ENCODE measurements at regions not wholly inside any gene's neighbourhood (a gene's known extent, or its start where the extent isn't known, plus 50 kb on each side); places are given as distances from the start of the nearest gene placed in this dataset.

GRCh38 chr3:4139462-4140140, 163.6 kb upstream of the SETMAR start:
- TF ChIP-seq RAD21 (IDR thresholded peaks at IDR 0.05; ENCODE audit: low read depth) = no peak
- TF ChIP-seq USF1 (IDR thresholded peaks at IDR 0.05) = no peak
- TF ChIP-seq TEAD4 (IDR thresholded peaks at IDR 0.05) = no peak
- no peak for TF ChIP-seq TAF1 (IDR thresholded peaks at IDR 0.05; ENCODE audit: low read depth)
- TF ChIP-seq CREB1 (IDR thresholded peaks at IDR 0.05; ENCODE audit: low read depth) = no peak
- TF ChIP-seq TCF12 (IDR thresholded peaks at IDR 0.05; ENCODE audit: low read depth) = no peak

DNA sequence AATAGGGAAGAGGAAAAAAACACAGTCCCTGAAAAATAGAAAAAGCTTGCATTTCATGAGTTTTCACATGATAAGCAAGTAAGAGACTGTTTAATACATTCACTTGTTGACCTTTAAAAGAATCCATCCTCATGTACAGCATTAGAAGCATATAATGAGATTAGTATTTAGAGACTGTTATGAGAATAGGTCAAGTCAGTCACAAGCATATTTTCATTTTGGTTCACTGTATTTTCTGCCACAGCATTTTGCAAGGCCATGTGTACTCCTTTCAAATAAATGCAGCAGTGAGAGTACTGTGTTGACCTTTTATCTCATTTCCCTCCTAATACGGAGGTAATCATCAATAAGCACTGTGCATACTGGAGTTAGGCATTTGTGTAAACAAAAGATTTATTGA, 162.2 kb upstream of the SETMAR start:
- TF ChIP-seq TCF12 (IDR thresholded peaks at IDR 0.05; ENCODE audit: low read depth) = no peak
- TF ChIP-seq CEBPB (IDR thresholded peaks at IDR 0.05) = no peak
- no peak for TF ChIP-seq TAF1 (IDR thresholded peaks at IDR 0.05; ENCODE audit: low read depth)
- no peak for TF ChIP-seq YY1 (IDR thresholded peaks at IDR 0.05; ENCODE audit: low read depth)
- no peak for TF ChIP-seq ZBTB7A (IDR thresholded peaks at IDR 0.05; ENCODE audit: low read depth)
- no peak for TF ChIP-seq MAX (IDR thresholded peaks at IDR 0.05)
- no peak for TF ChIP-seq CREB1 (IDR thresholded peaks at IDR 0.05; ENCODE audit: low read depth)
- no peak for TF ChIP-seq EP300 (IDR thresholded peaks at IDR 0.05; ENCODE audit: borderline replicate concordance)
- TF ChIP-seq, protein P1, sequence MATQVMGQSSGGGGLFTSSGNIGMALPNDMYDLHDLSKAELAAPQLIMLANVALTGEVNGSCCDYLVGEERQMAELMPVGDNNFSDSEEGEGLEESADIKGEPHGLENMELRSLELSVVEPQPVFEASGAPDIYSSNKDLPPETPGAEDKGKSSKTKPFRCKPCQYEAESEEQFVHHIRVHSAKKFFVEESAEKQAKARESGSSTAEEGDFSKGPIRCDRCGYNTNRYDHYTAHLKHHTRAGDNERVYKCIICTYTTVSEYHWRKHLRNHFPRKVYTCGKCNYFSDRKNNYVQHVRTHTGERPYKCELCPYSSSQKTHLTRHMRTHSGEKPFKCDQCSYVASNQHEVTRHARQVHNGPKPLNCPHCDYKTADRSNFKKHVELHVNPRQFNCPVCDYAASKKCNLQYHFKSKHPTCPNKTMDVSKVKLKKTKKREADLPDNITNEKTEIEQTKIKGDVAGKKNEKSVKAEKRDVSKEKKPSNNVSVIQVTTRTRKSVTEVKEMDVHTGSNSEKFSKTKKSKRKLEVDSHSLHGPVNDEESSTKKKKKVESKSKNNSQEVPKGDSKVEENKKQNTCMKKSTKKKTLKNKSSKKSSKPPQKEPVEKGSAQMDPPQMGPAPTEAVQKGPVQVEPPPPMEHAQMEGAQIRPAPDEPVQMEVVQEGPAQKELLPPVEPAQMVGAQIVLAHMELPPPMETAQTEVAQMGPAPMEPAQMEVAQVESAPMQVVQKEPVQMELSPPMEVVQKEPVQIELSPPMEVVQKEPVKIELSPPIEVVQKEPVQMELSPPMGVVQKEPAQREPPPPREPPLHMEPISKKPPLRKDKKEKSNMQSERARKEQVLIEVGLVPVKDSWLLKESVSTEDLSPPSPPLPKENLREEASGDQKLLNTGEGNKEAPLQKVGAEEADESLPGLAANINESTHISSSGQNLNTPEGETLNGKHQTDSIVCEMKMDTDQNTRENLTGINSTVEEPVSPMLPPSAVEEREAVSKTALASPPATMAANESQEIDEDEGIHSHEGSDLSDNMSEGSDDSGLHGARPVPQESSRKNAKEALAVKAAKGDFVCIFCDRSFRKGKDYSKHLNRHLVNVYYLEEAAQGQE (IDR thresholded peaks at IDR 0.05; ENCODE audit: low read depth) = no peak
- TF ChIP-seq USF1 (IDR thresholded peaks at IDR 0.05) = no peak
- no peak for TF ChIP-seq EGR1 (IDR thresholded peaks at IDR 0.05)
- TF ChIP-seq RAD21 (IDR thresholded peaks at IDR 0.05; ENCODE audit: low read depth) = no peak
- no peak for TF ChIP-seq FOXM1 (IDR thresholded peaks at IDR 0.05; ENCODE audit: borderline replicate concordance, low read depth)
- no peak for TF ChIP-seq NFIC (IDR thresholded peaks at IDR 0.05)
- no peak for TF ChIP-seq TEAD4 (IDR thresholded peaks at IDR 0.05)

DNA sequence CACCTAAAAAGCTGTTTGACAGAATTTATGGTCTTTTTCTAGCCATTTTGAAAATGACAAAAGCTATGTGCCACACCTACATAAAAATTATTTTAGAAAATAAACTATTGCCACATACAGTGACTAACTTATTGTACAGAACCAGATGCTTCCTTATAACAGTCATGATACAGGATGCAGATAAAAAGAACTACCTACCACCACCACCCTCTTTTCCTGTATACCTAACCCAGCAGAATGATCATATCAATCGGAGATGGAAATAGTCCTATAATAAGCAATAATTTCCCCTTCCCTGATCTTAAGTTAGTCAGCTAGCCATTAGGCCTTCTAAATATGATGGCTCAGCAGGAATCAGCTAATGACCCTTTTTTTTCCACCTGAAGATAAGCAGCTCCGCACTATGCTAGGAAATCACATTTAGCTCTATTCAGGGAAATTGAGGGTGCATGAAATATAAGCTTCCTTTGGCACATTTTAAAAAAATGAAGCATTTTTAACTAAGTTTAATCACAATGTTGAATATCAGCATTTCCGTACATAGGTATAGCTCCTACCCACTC, 155.5 kb upstream of the SETMAR start:
- no peak for TF ChIP-seq TCF12 (IDR thresholded peaks at IDR 0.05; ENCODE audit: low read depth)
- no peak for TF ChIP-seq USF1 (IDR thresholded peaks at IDR 0.05)
- no peak for TF ChIP-seq CEBPB (IDR thresholded peaks at IDR 0.05)
- no peak for TF ChIP-seq EP300 (IDR thresholded peaks at IDR 0.05; ENCODE audit: borderline replicate concordance)

GRCh38 chr3:4149296-4149695, 153.9 kb upstream of the SETMAR start:
- TF ChIP-seq NFIC (IDR thresholded peaks at IDR 0.05) (no peak), EGR1 (IDR thresholded peaks at IDR 0.05) (no peak), YY1 (IDR thresholded peaks at IDR 0.05; ENCODE audit: low read depth) (no peak), ZBTB7A (IDR thresholded peaks at IDR 0.05; ENCODE audit: low read depth) (no peak)

GRCh38 chr3:4150816-4151215, 152.4 kb upstream of the SETMAR start:
- no peak for TF ChIP-seq CEBPB (IDR thresholded peaks at IDR 0.05)
- no peak for TF ChIP-seq MAX (IDR thresholded peaks at IDR 0.05)
- no peak for TF ChIP-seq FOXM1 (IDR thresholded peaks at IDR 0.05; ENCODE audit: borderline replicate concordance, low read depth)
- TF ChIP-seq YY1 (IDR thresholded peaks at IDR 0.05; ENCODE audit: low read depth) = no peak

DNA sequence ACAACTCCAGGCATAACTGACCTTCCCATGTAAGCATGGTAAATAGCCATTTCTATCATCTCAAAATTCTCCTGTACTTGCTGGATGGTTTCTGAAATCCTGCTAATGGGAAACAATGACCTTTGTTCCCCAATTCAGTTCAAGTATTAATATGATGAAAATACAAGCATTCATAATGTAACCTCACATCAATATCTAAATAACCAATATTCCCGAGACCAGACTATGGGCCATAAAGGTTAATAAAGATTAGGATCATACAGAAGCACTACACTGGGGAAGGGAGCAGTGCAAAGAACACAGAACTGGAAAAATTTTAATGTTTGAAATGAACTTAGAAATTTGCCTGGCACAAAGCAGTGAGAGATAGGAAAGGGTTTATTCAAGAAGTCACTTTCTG, 151.3 kb upstream of the SETMAR start:
- TF ChIP-seq NFIC (IDR thresholded peaks at IDR 0.05) (no peak), TCF12 (IDR thresholded peaks at IDR 0.05; ENCODE audit: low read depth) (no peak), FOXM1 (IDR thresholded peaks at IDR 0.05; ENCODE audit: borderline replicate concordance, low read depth) (no peak), CREB1 (IDR thresholded peaks at IDR 0.05; ENCODE audit: low read depth) (no peak), CEBPB (IDR thresholded peaks at IDR 0.05) (no peak), YY1 (IDR thresholded peaks at IDR 0.05; ENCODE audit: low read depth) (no peak), EGR1 (IDR thresholded peaks at IDR 0.05) (no peak), MAX (IDR thresholded peaks at IDR 0.05) (no peak), TAF1 (IDR thresholded peaks at IDR 0.05; ENCODE audit: low read depth) (no peak)

DNA sequence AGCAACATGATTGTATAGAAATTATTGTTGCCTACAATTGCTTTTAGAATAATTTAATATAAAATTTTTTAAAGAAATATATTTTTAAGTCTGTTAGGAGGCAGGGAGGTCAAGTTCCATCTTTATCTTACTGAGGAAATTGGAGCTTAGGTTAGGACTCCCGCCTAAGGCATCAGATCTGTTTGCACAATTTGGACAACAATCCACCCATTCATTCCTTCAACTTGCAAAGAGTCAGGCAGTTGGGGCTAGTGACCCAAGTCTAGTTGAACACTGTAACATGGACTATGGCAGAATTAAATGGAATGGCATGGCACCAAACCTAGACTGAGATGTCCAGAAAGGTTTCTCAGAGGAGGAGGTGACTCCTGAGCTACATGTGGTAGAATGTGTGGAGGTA, 149.4 kb upstream of the SETMAR start:
- TF ChIP-seq NFIC (IDR thresholded peaks at IDR 0.05) (no peak), MAX (IDR thresholded peaks at IDR 0.05) (no peak), ZBTB7A (IDR thresholded peaks at IDR 0.05; ENCODE audit: low read depth) (no peak)
